HG03045 (cell line): ENCODE measurements at regions not wholly inside any gene's neighbourhood (a gene's known extent, or its start where the extent isn't known, plus 50 kb on each side); places are given as distances from the start of the nearest gene placed in this dataset.

Experiments
- ATAC-seq: cut with Tn5 transposase; IDR thresholded peaks from one replicate; pipeline ENCODE4 v1.9.1; 2021; ENCODE audit warnings: mild to moderate bottlenecking, moderate library complexity; ENCODE audit not compliant: unreplicated experiment

GRCh38 chr13:107295416-107296140 lies 727.6 kb upstream of the ARGLU1 start:
- ATAC-seq = no peak

- ATAC-seq = no peak
Observed at GRCh38 chr13:107293924-107294323, 726.0 kb upstream of the ARGLU1 start.

GRCh38 chr13:107291875-107292274 lies 723.9 kb upstream of the ARGLU1 start:
- no peak for ATAC-seq

- ATAC-seq = no peak
Observed at GRCh38 chr13:107289540-107289939, 721.6 kb upstream of the ARGLU1 start.

- no peak for ATAC-seq
Observed at GRCh38 chr13:107284173-107284572, 716.2 kb upstream of the ARGLU1 start.

GRCh38 chr13:107277911-107278310 lies 710.0 kb upstream of the ARGLU1 start:
- ATAC-seq = no peak

GRCh38 chr13:107276936-107277335 lies 709.0 kb upstream of the ARGLU1 start:
- no peak for ATAC-seq

- ATAC-seq = no peak
Observed at GRCh38 chr13:107275945-107276614, 708.1 kb upstream of the ARGLU1 start.

- ATAC-seq = no peak
Observed at GRCh38 chr13:107275312-107275711, 707.4 kb upstream of the ARGLU1 start.

- no peak for ATAC-seq
Observed at GRCh38 chr13:107271227-107271626, 703.3 kb upstream of the ARGLU1 start.

GRCh38 chr13:107266657-107267056 lies 698.7 kb upstream of the ARGLU1 start:
- no peak for ATAC-seq

GRCh38 chr13:107258599-107259187 lies 690.8 kb upstream of the ARGLU1 start:
- no peak for ATAC-seq

- ATAC-seq = no peak
Observed at GRCh38 chr13:107254392-107254791, 686.5 kb upstream of the ARGLU1 start.

GRCh38 chr13:107252428-107252827 lies 684.5 kb upstream of the ARGLU1 start:
- no peak for ATAC-seq

- no peak for ATAC-seq
Observed at GRCh38 chr13:107252021-107252420, 684.1 kb upstream of the ARGLU1 start.

- no peak for ATAC-seq
Observed at GRCh38 chr13:107251341-107251740, 683.4 kb upstream of the ARGLU1 start.

GRCh38 chr13:107250628-107251027 lies 682.7 kb upstream of the ARGLU1 start:
- no peak for ATAC-seq

- ATAC-seq = no peak
Observed at GRCh38 chr13:107244241-107244640, 676.3 kb upstream of the ARGLU1 start.

GRCh38 chr13:107242138-107242537 lies 674.2 kb upstream of the ARGLU1 start:
- ATAC-seq = no peak

- ATAC-seq = no peak
Observed at GRCh38 chr13:107241381-107241780, 673.4 kb upstream of the ARGLU1 start.

GRCh38 chr13:107239213-107239612 lies 671.3 kb upstream of the ARGLU1 start:
- no peak for ATAC-seq
